ENCODE measurements at regions not wholly inside any gene's neighbourhood (a gene's known extent, or its start where the extent isn't known, plus 50 kb on each side); places are given as distances from the start of the nearest gene placed in this dataset.

DNA sequence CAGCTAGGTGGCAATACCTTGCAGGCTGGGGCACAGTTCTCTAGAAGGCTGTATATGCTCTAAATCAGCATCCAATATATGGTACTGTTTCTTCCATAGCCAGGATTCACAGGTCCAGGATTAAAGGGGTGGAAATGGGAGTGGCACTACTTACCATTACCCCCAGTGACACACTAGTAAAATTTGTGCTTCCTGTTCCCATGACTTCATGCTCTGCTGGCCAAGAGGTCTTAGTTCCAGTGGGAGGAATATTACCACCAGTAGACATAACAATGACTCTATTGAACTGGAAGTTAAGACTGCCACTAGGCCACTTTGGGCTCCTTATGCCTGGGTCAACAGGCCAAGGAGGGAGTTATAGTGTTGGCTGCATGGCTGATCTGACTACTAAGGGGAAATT is 174.3 kb upstream of the TNFAIP3 start:
- DNase-seq, result no peak

DNA sequence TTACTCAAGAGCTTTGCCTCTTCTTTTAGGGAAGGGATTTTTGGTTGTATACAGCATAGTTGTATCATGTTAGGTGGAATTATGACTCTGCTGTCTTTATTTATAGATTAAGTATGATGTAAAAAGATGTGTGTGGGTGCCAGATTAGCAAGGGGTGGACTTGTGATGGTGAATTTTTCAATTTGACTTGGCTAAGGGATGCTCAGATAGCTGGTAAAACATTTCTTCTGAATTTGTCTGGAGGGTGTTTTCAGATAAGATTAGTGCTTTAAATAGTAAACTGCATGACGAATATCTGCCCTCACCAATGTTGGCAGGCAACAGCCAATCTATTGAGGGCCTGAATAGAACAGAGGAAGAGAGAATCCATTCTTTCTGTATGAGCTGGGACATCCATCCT is 173.3 kb upstream of the TNFAIP3 start:
- no peak for DNase-seq

DNA sequence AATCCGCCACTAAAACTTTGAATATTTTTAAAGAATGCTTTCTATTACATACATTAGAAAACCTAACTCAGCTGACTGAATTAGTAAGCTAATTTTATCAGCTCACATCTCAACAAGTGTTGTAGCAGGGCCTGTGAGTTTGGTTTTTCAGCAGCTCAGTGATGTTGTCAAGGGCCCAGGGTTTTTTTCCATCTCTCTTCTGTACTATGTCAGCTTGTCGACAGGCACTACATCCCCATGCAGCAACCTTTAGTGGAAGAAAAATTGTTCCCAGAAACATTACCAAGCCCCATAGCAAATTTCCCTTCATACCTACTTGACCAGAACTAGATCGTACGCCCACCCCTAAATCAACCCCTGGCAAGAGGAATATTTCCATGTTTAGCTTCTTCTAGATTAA is 170.3 kb upstream of the TNFAIP3 start:
- DNase-seq, result no peak

DNA sequence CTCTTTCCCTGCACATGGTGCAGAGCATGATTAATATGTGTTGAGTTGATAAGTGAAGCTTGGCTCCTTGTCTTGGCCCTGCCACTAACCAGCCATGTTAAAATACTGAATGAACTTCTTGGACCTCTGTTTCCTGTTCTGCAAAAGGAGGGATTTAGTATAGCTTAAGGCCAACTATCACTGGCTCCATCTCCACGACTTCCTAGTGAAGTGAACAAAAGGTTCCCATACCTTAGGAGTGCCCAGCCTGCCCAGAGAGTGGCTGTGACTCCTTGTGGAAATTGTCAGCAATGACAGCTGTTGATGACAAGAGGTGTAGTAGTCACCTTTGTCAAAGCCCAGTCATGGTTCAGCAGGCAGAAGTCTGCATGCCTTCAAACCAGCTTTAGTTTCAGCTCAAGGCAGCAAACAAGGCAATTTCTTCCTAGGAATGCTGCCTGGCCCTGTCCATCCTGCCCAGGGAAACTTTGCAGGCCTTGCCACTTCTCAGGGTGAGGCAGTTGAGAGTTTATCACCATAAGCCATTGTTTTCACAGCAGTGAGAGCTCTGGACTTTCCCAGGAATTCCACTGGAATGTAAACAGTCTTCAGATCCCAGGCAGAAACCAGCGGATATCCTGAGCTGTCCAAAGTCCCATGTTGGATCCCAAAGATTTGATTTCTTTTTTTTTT is 169.7 kb upstream of the TNFAIP3 start:
- no peak for DNase-seq

DNA sequence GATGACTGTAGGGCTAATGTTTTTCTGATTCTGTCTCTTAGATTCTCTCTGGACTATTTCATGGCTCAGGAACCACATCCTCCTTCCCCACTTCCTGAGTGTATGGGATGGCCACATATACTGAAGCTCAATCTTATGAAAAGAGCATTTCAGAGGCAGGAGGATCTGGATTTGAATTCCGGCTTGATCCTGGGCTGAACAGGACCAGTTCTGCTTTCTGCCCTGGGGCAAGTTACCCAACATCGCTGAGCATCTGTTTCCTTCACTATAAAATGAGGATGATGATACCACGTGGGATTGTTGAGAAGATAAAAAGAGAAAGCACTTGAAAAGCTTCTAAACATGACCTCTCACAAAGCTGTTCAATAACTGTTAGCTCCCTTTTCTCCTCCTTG is 168.4 kb upstream of the TNFAIP3 start:
- no peak for DNase-seq

DNA sequence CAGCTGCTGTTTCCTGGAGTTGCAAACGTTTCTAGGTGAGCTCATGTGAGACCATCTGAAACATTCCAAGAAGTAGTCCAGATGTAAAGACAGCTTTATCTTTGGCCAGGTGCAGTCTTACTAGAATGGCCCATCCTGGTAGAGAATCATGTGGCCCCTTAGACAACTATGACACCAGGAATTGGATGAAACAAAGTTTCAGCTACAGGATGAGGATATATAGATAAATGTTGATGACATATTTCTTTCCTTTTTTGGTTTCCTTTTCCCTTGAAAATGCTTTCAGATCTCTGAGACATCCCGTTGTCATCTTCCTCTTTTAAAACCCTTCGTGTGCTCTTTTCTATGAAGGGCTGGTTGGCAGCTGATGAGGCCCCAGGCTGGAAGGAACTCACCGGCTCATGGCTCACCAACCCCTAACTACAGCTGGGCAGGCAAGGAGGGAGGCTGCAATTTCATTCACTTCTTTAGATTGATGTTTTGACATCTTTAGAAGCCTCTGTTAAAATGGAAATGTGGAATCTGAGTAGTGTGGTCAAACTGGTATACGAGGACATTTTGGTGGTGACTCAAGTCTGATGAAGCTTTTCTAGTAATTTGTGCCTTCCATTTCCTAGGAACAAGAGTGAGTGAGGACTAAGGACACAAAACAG is 167.9 kb upstream of the TNFAIP3 start:
- DNase-seq, result no peak

DNA sequence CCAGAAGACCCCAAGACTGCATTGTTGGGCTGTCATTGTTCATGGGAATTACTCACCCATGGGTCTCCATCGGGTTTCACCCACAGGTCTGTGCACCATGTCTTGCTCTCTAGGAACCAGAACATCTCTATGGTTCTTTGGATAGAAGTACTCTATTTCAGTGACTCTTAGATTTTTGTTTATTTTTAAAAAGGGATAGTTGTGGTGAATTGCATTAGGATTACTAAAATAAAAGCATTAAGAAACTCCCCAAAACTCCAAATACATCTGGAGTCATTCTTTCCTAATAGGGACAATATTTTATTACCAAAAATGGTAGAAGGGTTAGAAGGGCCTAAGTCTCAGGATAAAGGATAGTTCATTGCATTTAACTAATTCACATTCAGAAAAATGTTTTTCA is 166.9 kb upstream of the TNFAIP3 start:
- no peak for DNase-seq

DNA sequence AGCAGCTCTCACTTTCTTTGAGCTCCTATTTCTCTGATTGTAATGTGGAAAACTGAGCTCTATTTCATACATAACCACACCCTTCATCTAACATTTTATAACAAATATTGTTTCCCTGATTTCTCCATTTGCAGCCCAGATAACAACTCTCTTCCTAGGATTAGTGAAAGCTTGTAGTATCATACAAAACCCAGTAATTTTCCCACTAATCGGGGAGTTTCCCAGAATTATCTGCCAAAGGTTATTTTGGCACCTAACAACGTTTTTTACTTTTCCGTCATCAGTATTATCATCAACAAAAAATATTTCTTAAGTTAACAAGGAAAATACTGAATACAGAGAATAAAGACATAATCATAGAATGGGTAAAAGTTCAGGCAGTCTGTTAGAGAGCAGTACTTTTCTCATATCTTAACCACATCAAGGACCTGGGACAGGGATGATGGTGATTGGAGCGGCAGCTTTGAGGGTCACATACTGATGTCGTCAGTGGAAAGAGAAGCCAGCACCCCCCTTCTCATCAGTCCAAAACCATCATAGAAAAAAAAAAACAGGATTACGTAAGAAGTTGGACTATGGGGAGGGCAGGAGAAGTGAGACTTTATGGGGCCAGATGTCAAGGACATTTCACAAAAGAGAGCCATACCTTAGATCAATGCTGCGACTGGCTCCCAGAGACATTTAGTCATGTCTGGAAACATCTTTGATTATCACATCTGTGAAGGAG is 166.1 kb upstream of the TNFAIP3 start:
- DNase-seq, result no peak

DNA sequence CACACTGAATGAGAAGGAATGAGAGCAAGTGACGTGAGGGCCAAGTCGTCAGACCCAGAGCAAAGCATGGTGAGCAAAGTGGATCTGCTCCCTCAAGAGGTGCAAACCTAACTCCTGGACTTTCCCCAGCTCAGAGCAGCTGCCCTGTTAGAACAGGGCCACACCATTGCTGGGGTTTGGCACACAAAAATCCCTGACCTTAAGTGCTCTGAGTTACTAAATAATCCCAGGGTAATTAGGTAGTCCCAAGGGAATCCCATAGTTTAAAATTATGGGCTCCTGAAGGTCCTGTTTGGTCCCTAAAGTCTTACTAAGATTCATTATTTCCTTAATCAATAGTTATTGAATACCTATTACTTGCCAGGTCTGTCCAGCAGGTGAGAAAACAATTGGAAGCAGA is 165.1 kb upstream of the TNFAIP3 start:
- DNase-seq, result no peak

DNA sequence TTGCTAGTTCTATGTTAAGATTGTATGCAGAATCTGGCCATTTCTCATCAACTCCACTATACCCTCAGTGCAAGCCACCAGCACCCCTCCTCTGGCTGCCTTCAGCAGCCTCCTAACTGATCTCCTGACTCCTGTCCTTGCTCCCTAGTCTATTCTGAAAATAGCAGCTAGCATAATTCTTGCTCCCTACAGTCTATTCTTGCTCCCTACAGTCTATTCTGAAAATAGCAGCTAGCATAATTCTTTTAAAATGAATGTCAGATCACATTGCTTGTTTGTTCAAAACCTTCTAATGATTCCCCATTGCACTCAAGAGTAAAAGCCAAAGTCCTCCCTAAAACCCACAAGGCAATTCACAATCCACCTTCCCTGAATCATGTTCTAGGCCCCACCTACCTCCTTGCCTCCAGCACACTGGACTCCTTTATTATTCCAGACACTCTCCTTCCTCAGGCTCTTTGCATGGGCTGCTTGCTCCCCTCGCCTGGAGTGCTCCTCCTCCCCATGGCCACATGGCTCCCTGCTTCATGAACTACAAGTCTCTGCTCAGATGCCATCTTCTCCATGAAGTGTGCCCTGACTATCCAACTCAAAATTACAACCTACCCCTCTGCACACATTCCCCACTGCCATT is 164.2 kb upstream of the TNFAIP3 start:
- no peak for DNase-seq

DNA sequence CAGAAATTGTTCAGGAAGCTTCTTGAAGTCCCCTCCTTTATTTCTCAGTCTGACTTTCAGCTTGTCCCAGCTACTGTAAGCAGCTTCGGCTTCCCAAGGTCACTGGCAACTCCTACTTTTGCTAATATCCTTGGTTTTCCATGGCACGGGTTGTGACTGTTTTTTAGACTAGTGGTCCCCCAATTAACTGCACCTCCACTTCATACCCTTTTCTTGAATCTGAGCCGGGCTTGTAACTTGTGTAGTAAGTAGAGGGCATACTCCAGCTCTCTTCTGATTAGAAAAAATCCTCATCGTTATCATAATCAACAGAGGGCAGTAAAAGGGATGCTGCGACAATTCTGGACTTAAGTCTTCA is 162.3 kb upstream of the TNFAIP3 start:
- DNase-seq, result no peak

DNA sequence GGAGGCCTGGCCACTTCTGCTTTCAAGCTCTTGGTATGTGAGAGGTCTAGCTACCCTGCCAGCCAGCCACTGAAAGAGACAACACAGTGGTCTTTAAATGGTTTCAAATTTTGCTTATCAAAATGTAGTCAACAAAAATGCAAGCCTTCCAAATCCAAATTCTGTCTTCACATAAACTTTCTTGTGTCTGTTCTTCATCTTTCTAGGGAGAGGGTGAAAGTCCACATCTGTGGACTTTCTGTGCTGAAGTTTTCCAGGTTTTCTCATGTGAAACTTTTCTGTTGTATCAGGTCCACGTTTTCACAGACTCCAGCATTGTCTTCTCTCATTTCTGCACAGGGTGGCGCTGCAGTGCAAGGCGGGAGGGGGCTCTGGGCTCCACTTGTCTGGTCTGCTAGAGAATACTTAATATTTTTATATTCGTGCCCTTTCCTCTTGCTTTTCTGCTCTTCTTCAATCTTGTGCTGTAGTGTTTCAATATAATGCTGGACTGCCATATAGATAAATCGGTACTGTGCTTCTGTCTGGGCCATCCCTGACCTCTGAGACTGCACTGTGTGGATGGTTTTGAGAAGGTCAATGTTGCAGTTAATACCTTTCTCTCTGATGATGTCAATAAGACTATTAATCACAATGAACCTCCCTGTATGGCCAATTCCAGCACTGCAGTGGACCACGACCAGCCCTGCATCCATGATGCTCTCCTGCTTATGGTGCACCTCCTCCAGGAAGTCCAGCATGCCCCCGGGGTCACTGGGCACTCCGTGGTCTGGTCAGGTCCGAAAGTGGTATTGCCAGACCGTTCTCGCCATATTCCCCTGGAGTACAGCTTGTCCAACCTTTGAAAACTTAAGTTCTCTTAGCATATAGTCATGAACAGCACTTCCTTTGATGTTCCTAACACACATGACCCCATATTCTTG is 161.6 kb upstream of the TNFAIP3 start:
- peak; percentile 35 for DNase-seq

DNA sequence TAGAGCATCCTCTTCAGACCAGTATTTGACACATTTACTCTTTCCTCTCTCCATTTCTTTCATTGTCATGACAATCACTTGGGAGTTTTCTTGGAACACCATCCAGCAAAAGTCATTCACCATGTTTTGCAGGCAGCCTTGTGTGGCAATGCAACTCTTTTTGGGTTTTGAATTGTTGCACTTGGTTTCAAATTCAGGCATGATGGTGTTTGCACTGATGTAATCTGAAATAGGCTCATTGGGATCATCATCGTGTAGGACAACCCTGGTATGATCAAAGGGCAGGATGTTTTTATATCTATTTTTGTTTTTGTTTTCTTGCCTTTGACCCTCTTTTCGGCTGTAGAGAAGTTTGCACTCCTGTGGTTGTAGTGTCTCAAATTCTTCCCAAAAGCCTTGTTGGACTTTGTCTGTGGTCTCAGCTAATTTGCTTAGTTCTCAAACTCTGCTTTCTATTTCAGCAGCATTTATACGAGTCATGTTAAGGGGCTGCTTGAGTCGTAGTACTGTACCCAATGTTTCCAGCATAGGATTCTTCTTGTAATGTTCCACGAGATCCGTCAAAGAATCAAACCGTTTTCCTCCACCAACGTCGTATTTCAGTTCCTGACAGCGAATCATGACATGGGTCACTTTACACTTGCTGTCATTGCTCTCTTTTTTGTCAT is 160.8 kb upstream of the TNFAIP3 start:
- no peak for DNase-seq

DNA sequence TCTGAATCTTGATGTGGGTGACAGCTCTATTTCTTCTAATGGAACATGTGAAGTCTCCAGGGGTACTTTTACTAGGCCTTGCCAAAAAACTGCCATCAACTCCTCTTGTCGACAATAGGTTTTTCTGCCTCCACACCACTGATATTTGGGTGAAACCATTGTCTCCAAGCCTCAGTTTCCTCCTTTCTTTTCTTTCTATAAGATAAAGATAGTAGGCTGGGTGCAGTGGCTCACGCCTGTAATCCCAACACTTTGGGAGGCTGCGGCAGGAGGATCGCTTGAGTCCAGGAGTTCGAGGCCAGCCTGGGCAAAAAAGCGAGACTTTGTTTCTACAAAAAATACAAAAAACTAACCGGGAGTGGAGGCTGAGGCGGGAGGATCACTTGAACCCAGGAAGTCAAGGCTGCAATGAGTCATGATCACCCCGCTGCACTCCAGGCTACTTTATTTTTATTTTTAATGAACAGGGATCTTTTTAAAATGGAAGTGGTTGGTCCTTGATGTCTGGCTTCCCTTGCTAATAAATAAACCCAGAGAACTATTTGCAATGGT is 159.9 kb upstream of the TNFAIP3 start:
- no peak for DNase-seq

DNA sequence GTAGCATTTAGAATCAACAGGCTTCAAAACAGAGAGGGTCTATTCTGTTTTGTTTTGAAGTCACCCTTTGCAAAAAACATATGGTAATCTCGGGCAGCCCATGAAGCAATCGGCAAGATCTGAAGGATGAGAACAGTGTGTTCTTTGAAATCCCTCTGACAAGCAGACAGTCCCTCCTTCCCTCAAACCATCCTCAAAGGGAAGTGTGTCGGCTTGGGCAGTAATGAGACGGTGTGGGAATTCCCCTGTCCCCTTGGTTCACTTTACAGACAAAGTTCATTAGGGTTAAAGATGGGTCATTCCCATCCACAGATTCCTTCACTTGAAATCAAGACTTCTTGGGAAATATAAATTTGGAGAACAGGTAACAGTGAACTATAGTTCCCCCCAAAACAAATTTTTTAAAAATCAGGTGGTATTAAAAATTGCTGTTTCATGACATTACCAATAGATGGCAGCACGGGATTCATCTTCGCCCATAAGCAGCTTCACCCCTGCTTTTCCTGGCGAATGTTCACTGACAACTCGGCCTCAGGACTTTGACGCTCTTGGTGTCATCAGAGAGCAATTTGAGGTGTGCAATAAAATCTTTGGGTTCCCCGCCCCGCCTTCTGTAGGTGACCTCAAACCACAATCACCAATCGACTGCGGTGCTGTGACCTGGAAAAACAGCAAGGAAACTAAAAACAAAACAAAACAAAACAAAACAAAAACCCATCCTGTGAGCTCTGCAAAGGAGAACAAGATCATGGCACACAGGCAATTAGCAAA is 159.3 kb upstream of the TNFAIP3 start:
- DNase-seq, result peak; percentile 66

DNA sequence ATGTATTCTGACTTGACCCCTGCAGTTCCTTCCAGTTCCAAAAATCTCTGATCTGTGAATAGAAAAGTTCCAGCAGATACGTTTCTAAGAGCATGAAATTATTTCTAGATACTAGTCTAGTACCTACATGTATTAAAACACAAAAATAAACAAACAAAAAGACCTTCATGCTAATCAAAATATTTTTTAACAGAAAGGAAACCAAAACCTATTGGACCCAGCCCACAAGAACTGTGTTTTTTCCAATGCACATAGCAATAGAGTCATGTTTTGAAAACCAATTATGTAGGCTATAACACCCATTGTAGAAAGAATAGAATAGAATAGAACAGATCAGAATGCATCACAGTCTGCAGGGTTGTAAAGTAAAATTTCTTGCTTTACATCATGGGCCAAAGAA is 158.6 kb upstream of the TNFAIP3 start:
- no peak for DNase-seq

DNA sequence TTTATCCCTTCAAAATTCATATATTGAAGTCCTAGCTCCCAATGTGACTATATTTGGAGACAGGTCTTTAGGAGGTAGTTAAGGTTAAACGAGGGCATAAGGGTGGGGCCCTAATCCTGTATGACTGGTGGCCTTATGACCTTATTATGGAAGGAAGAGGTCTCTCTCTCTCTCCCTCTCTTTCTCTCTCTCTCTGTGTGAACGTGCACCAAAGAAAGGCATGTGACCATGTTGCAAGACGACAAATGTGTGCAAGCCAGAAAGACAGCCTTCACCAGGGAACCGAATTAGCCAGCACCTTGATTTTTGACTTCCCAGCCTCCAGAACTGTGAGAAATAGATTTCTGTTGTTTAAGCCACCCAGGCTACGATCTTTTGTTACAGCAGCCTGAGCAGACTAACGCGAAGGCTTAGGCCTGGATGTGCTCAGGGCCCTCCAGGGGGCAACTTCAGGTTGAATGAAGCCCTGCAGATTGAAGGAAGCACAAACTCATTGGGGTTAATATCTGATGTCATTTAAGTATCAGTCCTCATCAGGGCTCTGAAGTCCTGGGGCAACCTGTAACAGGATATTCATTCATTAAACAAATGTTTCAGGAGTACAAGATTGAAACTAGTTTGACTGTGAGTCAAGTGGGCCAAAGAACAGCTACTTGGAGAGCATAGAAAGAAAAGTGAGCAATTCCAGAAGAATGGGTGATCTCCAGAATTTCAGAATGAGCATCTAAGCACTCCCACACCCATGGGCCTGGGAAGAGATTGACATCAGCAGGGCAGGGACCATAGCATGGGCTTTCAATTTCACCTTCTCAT is 157.4 kb upstream of the TNFAIP3 start:
- DNase-seq, result no peak

DNA sequence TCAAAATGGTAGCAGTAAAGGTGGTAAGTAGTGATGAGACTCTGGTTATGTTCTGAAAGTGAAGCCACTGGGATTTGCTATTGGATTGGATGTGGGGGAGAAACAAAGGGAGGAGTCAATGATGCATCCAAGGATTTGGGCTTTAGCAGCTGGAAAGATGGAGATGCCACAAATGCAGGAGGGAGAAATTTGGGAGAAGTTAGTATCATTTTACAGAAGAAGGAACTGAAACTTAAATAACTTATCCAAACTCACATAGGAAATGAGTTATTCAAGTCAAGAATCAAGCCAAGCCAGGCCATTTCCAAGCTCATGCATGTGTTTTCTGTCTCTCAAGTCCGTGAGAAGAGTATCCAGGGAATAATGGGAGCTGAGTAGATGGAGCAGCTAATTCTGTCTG is 155.1 kb upstream of the TNFAIP3 start:
- no peak for DNase-seq

DNA sequence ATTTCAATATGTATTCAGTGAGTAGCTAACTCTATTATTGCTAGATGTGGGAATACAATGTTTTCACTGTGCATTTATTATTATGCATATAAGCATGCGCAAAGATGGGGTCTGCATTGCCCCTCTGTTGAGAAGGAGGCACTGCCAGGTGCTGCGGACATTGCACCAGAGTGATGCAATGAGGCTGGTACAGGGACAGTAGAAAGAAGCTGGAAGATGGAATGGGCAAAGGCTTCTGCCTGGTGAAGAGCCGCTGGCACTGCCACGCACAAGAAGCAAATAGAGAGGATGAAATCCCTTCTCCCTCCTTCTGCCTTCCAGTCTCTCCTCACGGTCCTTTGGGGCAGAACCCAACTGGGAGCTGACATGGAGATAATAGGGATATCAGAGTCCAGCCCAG is 154.5 kb upstream of the TNFAIP3 start:
- no peak for DNase-seq

DNA sequence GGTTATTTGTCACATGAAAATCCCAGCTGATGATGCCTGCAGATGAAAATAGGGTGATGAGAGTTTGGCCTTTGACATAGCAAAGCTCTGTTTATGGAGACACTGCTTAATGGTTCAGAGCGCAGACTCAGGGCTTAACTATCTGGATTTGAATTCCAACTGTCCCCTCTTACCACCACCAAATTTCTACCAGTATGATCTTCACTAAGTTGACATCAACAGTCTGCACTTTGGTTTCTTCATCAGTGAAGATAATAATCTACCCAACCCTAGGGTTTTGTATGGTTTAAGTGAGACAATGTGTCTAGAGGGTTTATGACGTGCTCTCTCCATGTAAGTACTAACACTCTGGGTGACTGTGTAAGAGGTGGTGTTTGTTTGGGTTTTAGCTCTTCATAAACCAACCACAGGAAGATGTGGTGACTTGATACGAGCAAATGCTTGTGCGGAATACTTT is 151.4 kb upstream of the TNFAIP3 start:
- DNase-seq, result no peak

Measured in amniotic stem cell (primary cell).